ENCODE measurements at regions not wholly inside any gene's neighbourhood (a gene's known extent, or its start where the extent isn't known, plus 50 kb on each side); places are given as distances from the start of the nearest gene placed in this dataset.
"Not testable (repeated sequence)": the region's sequence is repeated elsewhere in the genome, so short reads cannot be mapped to it uniquely, and the experiment has no call there.

GRCh38 chr20:29031262-29031982 is 2226.0 kb upstream of the DEFB115 start:
- DNase-seq, result not testable (repeated sequence)

GRCh38 chr20:29044239-29044638 is 2213.2 kb upstream of the DEFB115 start:
- not testable (repeated sequence) for DNase-seq

GRCh38 chr20:29050008-29050606 is 2207.4 kb upstream of the DEFB115 start:
- DNase-seq, result not testable (repeated sequence)

GRCh38 chr20:29057866-29058484 is 2199.5 kb upstream of the DEFB115 start:
- DNase-seq, result peak; percentile 3 to 9

- not testable (repeated sequence) for DNase-seq
Observed at GRCh38 chr20:29062451-29062850, 2195.0 kb upstream of the DEFB115 start.

GRCh38 chr20:29066341-29066740 is 2191.1 kb upstream of the DEFB115 start:
- DNase-seq, result not testable (repeated sequence)

- not testable (repeated sequence) for DNase-seq
Observed at GRCh38 chr20:29073640-29074039, 2183.8 kb upstream of the DEFB115 start.

GRCh38 chr20:29079769-29080690 is 2177.4 kb upstream of the DEFB115 start:
- DNase-seq, result peak in 1 of 2 donors; percentile 3

- not testable (repeated sequence) for DNase-seq
Observed at GRCh38 chr20:29081712-29082111, 2175.8 kb upstream of the DEFB115 start.

- DNase-seq, result no peak
Observed at GRCh38 chr20:29085625-29086024, 2171.8 kb upstream of the DEFB115 start.

GRCh38 chr20:29086145-29086718 is 2171.2 kb upstream of the DEFB115 start:
- DNase-seq, result not testable (repeated sequence)

- DNase-seq, result no peak
Observed at GRCh38 chr20:29086938-29087337, 2170.5 kb upstream of the DEFB115 start.

GRCh38 chr20:29087887-29088286 is 2169.6 kb upstream of the DEFB115 start:
- not testable (repeated sequence) for DNase-seq

GRCh38 chr20:29088472-29088871 is 2169.0 kb upstream of the DEFB115 start:
- not testable (repeated sequence) for DNase-seq

- DNase-seq, result not testable (repeated sequence)
Observed at GRCh38 chr20:29089409-29089808, 2168.1 kb upstream of the DEFB115 start.

GRCh38 chr20:29093958-29094357 is 2163.5 kb upstream of the DEFB115 start:
- not testable (repeated sequence) for DNase-seq

- DNase-seq, result not testable (repeated sequence)
Observed at GRCh38 chr20:29096695-29097094, 2160.8 kb upstream of the DEFB115 start.

GRCh38 chr20:29107884-29108283 is 2149.6 kb upstream of the DEFB115 start:
- not testable (repeated sequence) for DNase-seq

GRCh38 chr20:29109386-29109785 is 2148.1 kb upstream of the DEFB115 start:
- DNase-seq, result not testable (repeated sequence)

- DNase-seq, result not testable (repeated sequence)
Observed at GRCh38 chr20:29115097-29115496, 2142.4 kb upstream of the DEFB115 start.

- DNase-seq, result no peak
Observed at GRCh38 chr20:29119141-29119540, 2138.3 kb upstream of the DEFB115 start.

GRCh38 chr20:29119684-29120083 is 2137.8 kb upstream of the DEFB115 start:
- not testable (repeated sequence) for DNase-seq
